NCI-H1105 (cell line): ENCODE measurements at regions not wholly inside any gene's neighbourhood (a gene's known extent, or its start where the extent isn't known, plus 50 kb on each side); places are given as distances from the start of the nearest gene placed in this dataset.

Source experiments
- DNase-seq: peaks from one replicate; lab custom pipeline; 2025; lab: John Stamatoyannopoulos, UW

DNA sequence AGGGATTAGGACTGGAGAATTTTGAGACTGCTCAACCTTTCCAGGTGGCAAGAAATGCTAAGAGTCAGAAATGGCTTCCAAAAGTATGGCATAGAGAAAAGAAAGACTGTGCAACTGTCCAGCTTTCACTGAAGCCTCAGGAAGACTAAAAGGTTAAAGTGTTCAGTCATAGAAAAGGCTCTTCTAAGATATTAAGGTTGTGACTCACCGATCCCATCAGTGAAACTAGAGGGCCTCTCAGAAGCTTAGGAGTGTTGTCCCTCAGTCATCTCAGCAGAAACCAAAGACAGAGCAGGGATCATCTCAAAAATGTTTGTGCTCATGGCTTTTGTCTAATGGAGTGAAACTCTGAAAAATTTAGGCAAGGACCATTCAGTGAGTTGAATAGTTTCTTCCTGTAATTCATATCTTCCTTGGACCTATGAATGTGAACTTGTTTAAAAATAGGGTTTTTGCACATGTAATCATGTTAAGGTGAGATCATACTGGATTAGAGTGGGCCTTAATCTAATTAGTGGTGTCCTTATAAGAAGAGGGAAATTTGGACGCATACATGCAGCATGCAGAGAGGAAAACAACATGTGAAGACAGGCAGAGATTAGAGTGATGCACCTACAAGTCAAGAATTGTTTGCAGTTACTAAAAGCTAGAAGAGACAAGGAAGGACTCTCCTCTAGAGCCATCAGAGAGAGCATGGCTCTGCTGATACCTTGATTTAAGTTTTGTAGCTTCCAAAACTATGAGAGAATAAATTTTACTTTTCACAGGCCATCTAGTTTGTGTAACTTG lies 71.3 kb downstream of the RPE65 start:
- DNase-seq = no peak

DNA sequence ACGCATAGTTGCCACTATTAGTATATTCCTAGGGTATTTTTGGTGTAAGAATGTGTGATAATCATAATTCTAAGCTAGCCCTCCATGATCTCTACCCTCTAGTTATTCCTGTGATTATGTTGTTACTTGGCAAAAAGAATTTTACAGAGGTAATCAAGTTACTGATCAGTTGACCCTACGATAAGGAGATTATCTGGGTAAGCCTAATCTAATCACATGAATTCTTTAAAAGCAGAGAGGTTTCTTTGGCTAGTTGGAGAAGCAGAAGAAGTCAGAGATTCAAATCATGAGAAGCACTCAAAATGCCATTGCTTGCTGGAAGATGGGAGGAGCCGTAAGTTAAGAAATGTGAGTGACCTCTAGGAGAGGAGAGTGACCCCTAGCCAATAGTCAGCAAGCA lies 72.7 kb downstream of the RPE65 start:
- no peak for DNase-seq

DNA sequence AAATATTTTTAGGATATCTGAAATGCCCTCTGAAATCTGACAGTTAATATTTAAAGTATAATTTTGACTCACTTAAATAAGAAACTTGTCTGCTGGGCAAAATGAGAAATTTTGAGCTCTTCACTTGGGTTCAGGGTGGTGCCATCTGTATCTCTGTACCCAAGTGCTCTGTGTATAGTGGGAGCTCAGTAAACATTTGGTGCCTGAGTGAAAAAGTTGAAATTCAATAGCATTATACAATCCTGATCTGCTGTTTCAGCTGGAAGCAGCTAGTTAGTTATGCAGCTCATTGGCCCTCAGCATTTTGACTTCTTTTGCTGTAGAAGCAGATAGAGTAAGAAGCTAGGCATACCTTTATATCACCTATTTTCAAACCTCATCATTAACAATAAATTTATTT lies 73.3 kb downstream of the RPE65 start:
- DNase-seq = no peak

DNA sequence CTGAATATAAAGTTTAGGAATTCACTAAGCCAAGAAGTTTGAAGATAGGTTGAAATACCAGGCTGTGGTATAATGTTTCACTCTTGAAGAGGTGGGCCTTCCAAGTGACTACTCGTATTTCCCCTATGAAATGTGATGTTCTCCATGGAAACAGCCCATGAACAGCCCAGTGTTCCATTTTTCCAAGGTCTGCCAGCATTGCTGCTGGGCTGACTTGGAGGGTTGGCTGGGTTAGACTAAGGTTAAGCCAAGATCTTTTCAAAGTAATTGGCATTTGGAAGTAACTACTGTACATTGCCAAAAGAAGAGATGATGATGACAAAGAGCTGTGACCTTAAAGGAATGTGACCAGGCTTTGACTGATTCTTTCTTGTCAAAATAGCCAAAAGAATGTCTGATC lies 73.8 kb downstream of the RPE65 start:
- no peak for DNase-seq

DNA sequence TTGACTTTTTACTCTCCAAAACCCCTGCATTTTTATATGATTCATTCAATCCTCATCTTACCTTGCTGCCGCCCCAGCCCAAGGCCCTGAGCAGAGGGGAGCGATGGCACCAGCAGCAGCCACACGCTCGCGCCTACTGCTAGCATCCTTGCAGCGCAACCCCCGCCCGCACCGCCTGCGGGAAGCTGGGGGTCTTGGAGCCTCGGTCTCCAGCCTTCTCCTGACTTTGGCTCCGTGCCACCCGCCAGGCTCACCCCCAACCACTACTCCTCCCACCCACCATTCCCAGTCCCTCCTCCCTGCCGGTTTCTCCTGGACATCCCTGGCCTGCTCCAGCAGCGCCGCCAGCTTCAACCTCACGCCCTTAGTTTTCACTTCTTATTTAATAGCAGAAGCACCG lies 76.6 kb downstream of the RPE65 start:
- DNase-seq = no peak

DNA sequence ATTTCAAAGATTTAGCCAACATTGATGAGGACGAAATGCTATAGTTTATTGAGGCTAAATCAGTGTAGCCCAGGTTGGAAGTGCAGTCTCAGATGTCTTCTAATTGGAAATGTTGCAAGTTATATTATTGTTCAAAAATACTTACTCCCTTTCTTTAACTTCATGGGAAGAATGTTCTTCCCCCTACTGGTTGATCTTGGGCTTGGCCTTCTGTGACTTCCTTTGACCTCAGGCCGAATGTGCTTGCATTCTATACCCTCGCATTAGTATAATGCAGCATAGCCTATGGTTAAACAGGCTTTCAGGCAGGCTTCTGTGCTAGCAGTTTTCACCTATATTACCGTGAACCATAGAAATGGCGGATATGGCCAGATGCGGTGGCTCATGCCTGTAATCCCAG lies 77.3 kb downstream of the RPE65 start:
- DNase-seq = no peak

DNA sequence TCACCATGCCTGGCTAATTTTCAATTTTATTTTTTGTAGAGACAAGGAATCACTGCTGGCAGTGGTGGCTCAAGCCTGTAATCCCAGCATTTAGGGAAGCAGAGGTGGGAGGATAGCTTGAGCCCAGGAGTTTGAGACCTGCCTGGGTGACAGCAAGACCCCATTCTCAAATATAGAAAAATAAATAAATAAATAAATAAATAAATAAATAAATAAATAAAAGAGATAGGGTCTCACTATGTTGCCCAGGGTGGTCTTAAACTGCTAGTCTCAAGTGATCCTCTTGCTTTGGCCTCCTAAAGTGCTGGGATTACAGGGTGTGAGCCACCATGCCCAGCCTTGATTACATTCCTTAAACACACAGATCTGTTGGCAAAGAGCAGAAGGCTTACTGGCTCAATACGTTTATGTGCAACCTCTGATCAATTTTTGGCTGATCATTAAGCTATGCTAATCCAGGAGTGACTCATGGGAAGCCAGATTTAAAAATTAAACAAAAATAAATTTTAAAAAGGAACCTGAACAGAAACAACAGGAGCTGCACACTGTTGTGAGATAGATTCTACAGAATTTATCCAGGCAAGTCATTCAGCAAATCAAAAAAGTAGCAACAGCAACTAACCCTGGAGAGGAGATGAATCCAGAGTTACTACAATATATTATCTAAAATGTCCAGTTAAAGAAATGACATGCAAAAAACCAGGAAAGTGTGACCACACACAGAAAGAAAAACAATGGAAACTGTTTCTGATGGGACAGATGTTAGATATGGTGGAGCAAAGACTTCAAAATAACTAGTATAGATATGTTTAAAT lies 79.4 kb downstream of the RPE65 start:
- no peak for DNase-seq

DNA sequence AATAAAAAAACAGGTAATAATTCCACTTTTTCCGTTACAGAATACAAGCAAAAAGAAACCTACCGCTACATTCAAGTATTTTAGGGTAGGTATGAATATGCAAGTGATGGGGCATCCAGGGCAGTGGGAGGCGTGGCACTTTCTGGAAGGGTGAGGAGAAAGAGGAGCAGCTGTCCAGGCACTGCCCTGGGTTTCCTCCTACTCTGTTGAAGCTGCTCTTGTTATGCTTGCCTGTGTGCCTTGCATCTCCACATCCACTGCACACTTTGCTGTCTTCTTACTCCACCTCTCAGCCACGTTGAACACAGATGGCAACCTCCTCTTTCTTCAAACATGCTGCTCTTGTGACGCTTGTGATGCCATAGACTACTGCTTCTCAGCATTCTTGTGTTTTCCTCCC lies 83.2 kb downstream of the RPE65 start:
- no peak for DNase-seq

DNA sequence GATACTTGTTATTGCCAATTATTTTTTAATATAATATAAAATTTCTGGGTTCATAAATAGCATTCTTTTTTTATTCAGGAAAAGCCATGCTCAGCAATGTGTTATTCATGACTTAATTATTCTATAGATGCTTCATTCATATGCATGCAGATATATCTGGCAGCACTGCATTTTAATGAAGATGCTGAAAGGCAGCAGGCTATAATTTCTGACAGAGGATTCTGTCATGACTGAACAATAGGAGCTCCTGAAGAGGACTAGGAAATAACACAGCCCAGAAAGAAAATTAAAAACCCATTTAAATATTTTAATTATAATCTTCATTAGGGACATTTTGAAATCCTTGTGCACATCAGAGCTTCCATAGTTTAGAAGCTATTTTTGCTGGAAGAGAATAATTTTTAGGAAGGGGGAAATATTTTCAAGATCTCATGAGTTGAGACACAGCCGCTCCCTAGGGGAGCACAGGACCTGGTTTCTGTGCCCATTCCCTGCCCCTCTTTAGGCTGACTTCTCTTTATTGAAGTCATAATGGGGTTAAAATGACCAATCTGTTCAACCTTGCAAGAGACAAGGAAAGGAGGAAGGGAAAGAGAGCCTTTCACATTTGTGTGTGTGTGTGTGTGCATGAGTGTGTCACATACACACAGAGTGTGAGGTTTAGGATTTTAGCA lies 83.9 kb downstream of the RPE65 start:
- DNase-seq = no peak

DNA sequence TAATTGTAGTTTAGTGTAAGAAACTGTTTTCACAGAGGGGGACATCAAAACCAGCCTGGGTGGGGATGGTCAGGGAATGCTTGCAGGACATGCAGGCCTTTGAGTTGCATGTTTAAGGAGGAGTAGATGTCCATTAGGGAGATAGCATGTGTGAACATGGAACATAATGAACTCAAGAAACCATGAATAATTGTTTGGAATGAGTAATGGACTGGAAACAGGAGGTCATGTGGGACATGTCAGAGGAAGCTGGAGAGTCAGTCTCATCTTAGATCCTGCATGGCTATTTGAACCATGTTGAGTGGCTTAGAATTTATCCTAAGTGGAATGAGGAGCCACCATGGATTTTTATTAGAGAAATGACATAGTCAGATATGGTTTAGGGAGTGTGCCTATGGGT lies 86.4 kb downstream of the RPE65 start:
- no peak for DNase-seq

DNA sequence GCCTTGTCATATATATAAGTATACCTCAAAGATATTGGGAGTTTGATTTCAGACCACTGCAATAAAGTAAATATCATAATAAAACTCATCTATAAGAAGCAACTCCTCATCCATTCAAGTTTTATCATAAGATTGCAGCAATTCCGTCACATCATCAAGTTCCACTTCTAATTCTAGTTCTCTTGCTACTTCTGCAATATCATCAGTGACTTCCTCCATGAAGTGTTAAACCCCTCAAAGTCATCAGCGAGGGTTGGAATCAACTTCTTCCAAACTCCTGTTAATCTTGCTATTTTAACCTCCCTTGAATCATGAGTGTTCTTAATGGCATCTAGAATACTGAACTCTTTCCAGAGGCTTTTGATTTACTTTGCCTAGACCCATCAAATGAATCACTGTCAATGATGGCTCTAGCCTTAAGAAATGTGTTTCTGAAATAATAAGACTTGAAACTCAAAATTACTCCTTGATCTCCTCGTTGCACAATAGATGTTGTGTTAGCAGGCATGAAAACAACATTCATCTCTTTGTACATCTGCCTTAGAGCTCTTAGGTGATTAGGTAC lies 88.3 kb downstream of the RPE65 start:
- DNase-seq = no peak

DNA sequence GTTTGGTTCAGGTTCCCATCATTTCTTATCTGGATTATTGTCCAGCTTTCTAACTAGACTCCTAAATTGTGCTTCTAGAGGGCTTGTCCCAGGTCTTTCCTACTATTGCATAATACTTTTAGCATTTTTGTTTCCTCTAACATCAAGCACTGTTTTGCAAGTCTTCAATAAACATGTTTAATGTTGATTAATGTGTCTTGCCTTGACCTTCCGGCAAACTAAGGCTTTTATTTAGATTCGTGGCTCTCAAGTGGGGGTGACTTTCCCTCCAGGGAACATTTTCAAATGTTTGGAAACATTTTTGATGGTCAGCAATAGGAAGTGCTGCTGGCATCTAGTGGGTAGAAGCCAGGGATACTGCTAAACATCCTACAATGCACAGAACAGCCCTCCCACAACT lies 90.7 kb downstream of the RPE65 start:
- no peak for DNase-seq

DNA sequence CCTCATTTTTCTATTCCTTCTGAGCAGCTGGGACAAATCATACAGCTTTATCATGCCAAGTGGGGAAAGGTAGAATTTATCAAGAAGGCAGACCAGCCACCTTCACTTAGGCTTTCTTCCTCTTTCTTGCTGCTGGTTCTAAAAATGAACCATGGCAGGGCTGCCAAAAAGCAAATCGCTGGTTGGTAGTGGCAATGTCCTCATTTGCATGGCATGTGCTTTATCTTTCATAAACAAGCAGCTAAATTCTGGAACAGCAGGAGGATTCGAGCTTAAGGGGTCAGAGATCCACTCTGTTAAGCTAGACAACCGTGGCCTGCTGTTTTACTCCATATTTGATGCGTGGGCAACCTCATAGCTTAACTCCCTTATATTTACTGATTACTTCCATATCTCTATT lies 91.3 kb downstream of the RPE65 start:
- no peak for DNase-seq

DNA sequence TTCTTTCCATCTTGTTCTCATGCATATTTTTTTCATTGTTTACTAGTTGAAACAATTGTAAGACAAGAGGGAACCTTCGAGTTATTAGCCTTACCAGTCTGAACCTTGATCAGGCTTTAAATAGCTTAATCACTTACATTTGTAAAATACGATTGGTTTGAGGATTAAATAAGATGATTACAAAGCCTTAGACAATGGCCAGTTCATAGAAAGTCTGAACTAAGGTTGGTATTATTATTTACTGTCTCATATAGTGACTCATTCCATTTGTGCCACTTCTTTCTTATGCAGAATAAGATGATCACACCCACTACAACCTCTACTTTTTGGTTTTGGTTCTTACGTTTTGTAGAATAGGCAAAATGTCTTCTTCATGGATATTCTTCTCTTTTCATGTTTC lies 94.1 kb downstream of the RPE65 start:
- no peak for DNase-seq

DNA sequence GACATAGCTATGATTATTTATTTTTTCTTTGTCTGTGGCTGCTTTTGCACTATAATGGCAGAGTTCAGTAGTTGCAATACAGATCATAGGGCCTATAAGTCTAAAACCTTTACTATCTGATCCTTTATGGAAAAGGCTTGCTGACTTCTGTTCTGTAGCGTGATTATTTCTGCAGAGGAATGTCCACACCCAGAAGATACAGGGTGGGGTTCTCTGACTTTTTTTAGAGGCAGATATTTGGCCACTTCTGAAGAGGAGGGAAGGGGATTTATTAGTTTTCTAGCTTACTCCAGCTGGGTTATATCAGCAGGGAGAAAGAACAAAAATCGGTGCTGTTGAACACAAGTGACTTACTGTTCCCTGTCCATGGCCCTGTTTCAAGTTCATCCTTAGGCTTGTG lies 97.6 kb downstream of the RPE65 start:
- no peak for DNase-seq

DNA sequence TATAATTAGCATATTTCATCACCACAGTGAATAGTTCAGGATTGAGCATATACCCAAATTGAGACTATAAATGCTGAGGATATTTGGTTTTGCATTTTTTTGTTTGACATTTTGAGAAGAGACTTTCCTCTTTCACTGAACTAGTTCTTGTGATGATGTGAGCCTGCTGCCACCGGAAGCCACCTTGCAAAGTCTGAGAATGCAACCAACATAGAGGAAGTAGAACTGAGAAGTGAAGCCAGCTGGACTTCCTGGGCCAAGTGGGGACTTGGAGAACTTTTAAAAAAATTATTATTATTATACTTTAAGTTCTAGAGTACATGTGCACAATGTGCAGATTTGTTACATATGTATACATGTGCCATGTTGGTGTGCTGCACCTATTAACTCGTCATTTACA lies 102.3 kb downstream of the RPE65 start:
- DNase-seq = no peak

DNA sequence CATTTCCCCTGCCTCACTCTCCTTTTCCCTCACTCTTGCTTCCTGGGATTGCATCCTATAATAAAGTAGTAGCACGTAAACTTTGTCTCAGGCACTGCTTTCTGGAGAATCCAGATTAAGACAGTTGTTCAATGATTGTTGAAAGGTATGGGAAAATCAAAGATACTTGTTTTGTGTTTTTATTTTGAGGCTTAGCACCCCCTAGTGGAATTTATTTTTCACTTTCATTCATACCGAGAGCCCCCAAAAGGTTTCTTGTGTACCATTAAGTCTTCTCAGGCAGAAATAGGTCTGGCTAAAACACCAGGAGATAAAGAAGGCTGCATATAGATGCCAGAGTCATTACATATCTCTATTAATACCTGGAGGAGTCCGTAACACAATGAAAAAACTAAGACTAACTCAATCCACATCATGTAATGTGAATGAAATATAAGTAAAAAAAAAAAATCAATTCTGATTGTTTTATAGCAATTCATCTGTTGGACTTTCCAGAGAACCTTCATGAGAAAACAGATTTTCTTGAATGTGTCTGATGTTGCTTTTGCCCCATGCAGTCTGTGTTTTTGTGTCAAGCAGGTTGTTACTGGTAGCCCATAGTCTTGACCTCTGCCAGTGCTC lies 103.5 kb downstream of the RPE65 start:
- DNase-seq = peak; percentile 23

DNA sequence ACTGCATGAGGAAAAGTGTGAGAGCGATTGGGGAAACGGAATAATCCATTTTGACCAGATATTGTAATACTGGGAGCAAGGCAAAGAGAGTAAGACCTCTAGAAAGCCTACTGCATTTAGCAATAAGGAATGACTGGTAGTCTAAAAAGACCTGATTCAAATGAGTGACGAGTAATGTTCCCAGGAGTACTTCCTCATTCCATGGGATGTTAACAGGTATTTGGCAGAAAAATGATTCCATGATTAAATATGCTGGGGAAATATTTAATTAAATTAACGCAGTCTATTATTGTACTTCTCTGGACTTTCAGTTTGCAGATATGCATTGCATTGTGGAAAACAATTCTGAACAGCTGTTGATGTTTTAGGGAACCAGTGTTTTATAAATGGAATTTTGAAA lies 105.5 kb downstream of the RPE65 start:
- no peak for DNase-seq

DNA sequence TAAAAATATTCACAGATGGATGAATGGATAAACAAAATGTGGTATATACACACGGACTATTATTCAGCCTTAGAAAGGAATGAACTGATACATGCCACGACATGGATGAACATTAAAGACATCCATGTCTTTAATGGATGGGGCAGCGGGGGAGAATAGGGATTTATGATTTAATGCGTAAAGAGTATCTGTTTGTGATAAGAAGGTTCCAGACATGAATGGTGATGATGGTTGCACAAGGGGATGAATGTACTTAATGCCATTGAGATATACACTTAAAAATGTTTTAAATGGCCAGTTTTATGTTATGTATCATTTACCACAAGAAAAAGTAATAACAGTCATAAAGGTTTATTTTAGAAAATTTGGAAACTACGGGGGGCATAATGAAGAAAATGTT lies 108.6 kb upstream of the WLS start:
- DNase-seq = no peak

DNA sequence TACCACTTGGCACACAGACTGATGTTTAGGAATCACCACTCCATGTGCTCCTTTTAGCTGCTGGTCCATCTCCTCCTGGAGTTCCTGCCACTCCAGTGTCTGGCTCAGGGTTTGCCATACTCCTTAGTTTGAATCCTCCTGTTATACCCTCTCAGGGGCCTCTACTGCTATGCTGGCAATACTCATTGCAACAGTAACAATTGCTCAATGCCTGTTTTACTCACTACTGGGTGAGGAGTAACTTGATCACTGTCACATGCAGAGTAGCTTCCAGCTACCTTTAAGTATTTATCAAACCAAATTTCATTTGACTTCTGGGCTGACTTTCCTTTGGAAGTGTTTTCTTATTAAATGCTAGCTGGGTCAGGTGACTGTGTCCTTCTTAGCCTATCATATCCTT lies 107.2 kb upstream of the WLS start:
- no peak for DNase-seq

DNA sequence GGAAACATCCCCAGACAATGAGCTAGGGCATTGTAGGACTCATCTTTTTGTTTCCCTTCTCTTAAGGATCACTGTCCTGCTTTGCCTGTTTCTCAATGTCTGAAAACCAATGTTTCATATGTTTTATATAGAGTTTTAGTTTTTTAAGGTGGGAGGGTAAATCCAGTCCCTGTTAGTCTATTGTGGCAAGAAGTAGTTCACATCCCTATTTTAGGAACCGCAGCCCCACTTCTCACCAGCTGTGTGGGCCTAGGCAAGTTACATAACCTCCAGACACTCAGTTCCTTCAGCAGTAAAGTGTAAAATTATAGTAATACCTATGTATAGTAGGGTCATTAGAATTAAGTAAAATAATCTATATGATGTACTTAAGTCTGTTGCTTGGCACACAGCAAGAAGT lies 105.8 kb upstream of the WLS start:
- DNase-seq = no peak

DNA sequence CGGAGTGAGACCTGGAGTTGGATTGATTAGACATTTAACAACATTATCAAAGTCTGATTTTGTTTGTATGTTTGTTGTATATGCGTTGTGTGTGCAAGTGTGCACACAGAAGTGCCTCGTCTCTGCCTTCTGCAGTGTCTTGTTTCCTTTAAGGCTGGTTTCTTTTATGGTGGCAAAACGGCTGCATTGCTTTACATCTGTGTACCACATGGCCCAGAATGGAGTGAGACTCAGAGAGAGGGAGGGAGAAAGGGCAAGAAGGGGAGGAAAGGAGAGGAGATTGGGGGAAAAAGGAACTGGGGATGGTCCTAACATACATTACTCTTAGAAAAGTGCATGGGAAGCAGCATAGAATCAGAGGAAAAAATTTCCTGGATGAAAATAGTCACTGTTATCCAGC lies 99.7 kb upstream of the WLS start:
- no peak for DNase-seq
